ENCODE measurements at regions not wholly inside any gene's neighbourhood (a gene's known extent, or its start where the extent isn't known, plus 50 kb on each side); places are given as distances from the start of the nearest gene placed in this dataset.

- H3K4me3 Mint-ChIP-seq = no peak overlapping the region
- TF ChIP-seq CTCF (IDR thresholded peaks at IDR 0.05) = no peak
- no peak overlapping the region for H3K27ac Mint-ChIP-seq
- H3K4me1 Mint-ChIP-seq = no peaks in the 10 kb centered on the region
- H3K9me3 Mint-ChIP-seq = peaks cover 9% of the 10 kb centered on the region
- H3K27me3 Mint-ChIP-seq (ENCODE audit: low read depth, poor library complexity) = peaks cover 49% of the 10 kb centered on the region
- DNase-seq = no peak
- no peaks in the 10 kb centered on the region for H3K36me3 Mint-ChIP-seq (ENCODE audit: low read depth)
These were observed 117.4 kb upstream of the SERPIND1 start for GRCh38 chr22:20656516-20656901.

GRCh38 chr22:20656902-20657836, 116.7 kb upstream of the SERPIND1 start:
- H3K9me3 Mint-ChIP-seq = peaks cover 9% of the 10 kb centered on the region
- TF ChIP-seq CTCF (IDR thresholded peaks at IDR 0.05) = no peak
- no peak for DNase-seq
- H3K27me3 Mint-ChIP-seq (ENCODE audit: low read depth, poor library complexity) = peaks cover 51% of the 10 kb centered on the region
- H3K4me3 Mint-ChIP-seq = no peak overlapping the region
- H3K4me1 Mint-ChIP-seq = no peaks in the 10 kb centered on the region
- no peaks in the 10 kb centered on the region for H3K36me3 Mint-ChIP-seq (ENCODE audit: low read depth)
- no peak overlapping the region for H3K27ac Mint-ChIP-seq
